DMS79 treated with DMSO at 0.1 percent for 48 hours (cell line): ENCODE measurements at regions not wholly inside any gene's neighbourhood (a gene's known extent, or its start where the extent isn't known, plus 50 kb on each side); places are given as distances from the start of the nearest gene placed in this dataset.
"Not testable (repeated sequence)": the region's sequence is repeated elsewhere in the genome, so short reads cannot be mapped to it uniquely, and the experiment has no call there.

Experiments
- DNase-seq: peaks from one replicate; lab custom pipeline; 2025; lab: John Stamatoyannopoulos, UW

DNA sequence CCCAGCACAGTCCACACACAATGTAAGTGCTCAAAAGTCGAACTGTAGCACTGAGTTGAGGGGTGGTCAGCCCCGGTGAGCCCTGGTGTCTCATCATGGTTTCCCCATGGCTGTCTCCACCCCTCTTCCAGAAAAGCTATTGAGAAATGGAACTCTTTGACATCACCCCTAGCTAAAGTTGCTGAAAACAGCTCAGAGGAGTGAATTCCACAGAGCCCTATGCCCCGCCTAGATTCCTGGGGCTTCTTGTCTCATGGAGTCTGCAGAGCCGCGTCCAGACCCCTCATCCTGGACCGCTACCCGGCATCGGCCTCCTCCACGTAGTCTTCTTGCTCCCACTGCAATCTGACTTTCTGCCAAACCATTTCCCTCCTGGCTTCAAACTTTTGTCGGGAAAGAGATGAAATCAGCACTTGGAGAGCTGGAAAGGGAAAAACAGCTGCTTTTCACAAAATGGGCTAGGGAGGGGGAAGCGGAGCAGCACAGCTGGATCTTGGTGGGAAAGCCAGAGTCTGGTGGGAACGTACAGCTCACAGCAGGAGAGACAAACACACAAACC lies 132.2 kb downstream of the SNX5 start:
- DNase-seq, result no peak

DNA sequence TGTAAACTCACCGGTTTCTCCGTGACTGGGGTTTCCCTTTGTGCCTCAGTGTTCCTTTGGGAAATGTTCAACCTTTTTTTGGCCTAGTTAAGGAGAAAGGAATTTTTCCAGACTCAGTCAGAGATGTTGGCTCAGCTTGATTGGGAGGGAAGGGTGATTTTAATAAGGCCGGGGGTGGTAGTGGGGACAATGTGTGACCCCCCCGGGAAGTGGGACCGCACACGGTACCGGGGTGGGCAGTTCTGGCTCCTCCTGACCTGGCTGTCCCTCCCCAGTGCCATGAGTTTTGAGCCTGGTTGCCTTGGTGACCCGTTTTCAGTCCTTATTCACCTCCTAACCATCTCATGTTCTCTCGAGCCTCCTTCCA lies 132.7 kb downstream of the SNX5 start:
- DNase-seq, result no peak

DNA sequence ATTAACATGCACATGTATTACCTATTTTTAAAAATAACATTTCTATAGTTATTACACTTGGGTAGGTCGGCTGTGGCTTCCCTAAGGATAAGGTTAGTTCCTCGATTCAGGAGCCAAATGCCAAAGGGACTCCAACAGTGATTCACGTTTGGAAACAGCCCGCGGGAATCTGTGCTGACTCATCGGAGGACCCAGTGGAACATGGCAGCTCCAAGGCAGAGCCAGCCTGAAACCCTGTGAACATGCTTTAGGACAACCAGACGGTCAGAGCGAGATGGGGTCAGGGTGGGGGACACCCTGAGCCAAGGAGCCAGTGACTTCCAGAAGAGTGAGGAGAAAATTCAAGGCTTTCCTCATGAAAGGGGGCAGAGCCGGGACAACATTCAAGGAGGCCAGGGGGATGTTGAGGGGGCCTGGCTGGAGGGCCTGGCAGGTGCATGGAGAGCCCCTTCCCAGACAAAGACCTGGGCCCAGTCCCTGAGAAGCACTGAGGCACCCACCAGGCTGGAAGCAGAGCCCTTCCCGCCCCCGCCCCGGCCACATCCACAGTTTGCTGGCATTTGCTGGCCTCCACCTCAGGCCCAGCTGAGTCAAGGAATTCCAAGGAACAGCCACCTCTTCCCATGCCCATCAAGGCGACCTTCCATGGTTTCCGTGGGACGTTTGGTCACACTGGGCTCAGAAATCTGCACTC lies 133.2 kb downstream of the SNX5 start:
- no peak for DNase-seq

DNA sequence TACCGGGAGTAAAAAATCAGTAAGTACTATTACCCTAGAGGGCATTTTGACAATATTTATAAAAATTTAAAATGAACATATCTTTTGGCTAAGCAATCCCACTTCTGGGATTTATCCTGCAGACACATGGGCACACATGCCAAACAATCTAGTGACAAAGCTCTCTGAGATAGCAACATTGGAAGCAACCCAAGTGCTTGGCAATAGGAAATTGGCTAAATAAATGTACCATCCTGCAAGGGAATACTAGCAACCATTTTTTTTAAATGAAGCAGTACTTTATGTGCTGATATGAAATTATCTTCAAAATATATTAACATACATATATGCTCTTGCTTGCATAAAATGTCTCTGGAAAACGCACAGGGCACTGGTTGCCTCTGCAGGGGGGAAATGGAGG lies 133.8 kb downstream of the SNX5 start:
- no peak for DNase-seq

DNA sequence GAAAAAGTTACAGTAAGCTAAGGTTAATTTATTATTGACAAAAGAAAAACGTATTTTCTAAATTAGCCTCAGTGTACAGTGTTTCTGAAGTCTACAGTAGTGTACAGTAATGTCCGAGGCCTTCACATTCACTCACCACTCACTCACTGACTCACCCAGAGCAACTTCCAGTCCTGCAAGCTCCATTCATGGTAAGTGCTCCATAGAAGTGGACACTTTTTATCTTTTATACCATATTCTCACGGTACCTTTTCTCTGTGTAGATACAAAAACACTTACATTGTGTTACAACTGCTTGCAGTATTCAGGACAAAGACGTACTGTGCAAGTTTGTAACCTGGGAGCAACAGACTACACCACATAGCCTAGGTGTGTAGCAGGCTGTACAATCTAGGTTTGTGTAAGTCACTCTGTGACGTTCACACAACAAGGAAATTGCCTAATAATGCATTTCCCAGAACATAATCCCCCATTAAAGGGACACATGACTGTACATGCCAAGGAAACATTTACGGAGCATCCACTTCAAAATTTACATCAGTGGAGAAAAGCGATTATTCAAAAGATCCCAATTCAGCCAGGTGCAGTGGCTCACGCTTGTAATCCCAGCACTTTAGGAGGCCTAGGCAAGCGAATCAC lies 133.4 kb downstream of the BANF2 start:
- DNase-seq, result no peak

DNA sequence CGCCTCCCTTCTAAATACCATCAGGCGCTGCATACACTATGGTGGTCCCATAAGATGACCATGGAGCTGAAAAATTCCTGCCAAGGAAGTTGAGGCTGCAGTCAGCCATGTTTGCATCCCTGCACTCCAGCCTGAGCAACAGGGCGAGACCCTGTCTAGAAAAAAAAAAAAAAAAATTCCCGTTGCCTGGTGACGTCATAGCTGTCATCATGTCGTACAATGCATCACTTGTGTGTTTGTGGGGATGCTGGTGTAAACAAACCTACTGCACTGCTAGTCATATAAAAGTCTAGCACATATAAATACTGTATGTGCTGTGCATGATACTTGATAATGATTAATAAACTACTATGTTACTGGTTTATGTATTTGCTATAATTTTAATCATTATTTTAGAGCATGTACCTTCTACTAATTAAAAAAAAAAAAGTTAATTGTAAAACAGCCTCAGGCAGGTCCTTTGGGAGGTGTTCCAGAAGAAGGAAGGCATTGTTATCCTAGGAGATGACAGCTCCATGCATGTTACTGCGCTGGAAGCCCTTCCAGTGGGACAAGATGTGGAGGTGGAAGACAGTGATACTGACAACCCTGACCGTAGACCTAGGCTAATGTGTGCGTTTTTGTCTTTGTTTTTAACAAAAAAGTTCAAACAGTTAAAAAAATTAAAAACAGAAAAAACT lies 132.6 kb downstream of the BANF2 start:
- DNase-seq, result no peak

DNA sequence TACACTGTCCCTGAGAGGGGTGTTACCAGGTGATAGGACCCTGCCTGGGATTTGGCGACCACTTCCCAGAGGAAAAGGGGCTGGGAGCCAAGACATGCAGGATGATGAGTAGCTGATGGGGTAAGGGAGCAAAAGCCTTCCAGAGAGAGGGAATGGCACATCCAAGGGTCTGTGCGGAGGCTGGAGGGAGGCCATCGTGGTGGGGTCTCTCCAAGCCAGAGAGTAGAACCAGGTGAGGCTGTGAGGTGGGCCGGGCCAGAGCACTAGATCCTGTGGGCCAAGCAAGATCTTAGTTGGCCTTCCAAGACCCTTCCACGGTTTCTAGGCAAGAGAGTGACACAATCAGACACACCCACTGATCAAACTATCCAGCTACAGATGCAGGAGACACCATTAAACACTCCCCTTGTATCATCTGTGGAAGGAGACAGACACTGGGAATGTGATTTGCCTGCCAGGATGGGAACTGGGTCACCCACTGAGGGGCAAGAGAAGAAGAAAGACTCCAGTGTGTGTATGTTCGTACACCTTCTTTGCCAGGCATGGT lies 128.9 kb downstream of the BANF2 start:
- no peak for DNase-seq

DNA sequence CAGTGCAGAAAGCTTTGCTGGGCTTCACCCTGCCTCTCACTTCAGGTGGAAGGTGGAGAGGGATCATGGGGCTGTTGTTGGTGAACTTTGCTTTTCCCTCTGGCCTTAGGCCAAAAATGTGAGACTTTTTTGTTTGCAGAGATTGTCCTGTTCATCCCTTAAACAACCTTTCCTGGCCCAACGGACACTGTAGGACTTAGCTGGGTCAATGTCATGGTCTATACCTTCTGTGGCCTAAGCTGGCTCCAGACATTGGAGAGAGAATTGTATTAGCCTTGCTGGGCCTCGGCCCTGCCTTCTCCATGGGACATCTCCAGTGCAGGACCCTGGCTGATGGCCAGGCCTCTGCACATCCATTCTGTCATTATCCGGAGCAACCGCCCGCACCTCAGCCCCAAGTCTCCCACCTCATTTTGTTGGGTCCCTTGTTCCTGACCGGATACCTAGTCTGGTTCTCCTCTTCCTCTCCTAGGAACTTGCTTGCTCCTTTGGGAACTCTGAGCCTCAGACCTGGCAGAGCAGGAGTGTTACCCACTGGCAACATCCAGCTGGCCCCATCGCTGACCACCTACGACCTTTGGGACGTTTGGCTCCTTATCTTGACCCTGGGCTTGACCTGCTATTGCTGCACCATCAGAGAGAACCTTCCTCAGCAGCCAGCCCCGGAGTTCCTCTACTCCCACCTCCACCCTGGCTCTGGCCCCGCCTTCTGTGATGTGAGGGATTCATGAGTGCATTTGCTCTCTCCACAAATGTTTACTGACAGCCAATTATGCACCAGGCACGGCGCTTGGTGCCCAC lies 128.2 kb downstream of the BANF2 start:
- no peak for DNase-seq

DNA sequence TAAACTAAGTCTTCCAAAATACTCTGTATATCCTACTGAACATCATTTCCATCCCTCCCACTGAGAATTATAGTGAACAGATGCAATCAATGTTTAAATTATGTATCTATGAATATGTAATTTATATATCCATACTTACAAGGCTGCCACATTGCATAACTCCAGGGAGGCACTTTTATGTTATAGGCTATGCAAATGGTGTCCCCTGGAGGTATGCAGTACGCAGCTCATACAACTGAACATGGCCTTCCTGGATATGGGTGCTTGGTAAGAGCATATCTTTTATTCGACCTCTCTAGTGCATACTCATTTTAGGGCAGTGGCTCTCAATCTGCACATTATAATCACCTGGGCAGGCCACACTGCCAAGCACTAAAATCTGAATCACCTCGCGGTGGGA lies 127.3 kb downstream of the BANF2 start:
- DNase-seq, result no peak

DNA sequence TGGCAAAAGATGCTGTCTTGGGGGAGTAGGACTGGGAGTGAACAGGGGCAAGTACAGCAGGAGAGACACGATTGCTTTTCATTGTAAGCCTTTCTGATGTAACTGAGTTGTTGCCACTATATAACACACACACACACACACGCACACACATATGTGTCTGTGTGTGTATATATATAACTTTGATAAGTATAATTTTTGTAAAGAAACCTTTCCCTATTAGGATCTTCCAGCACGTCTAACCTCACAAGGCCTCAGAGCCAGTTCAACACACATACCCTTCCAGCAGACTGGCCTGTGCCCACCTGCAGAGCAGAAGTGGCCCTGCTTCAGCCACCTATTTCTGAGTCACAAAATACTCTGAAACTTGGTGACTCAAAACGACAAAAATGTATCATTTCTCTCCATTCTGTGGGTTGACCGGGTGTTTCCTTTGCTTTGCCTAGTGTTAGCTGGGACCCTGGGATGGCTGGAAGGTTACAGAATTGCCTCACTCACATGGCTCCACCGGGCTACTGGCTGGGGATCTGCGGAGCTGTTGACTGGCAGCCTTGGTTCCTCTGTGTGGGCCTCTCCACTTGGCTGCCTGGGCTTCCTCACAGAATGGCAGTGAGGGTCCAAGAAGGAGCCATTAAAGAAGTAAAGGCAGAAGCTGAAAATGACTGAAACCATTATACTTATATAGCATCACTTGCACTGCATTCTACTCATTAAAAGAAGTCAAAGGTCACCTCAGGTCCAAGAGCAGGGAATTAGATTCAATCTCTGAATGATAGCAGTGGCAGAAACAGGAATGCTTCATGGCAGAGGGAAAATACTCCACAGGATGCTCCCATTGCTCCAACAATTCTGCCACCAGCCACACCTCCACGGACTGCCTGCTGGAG lies 126.4 kb downstream of the BANF2 start:
- DNase-seq, result no peak

DNA sequence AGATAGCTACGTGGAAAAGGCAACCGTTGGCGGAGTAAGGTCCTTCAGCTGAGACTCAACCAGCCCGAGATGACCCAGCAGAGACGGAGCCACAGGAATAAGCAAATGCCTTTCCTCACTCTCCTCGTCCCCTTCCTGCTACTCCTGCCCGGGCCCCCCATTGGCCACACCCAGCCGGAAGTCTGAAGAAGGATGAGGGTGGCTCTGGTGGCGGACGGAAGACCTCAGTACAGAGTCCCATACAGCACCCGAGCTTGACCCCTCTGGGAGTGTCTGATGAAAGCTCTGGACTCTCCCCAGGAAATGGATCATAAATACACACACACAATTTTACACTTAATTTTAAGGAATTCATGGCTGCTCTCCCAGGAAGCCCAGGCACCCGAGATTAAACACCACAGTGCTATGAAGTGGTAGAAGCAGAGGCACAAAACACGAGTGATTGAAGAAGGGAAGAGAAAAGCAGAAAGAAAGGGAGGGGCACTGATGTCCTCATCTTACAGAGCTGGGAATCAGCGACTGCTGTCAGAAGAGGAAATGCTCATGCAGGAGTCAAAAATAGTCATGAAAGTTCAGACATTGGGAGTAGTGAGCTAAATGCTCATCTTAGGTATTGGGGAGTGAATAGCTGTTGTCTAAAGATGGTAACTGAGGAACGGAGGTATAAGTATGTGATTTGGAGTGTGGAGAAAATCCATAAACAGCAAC lies 125.6 kb downstream of the BANF2 start:
- no peak for DNase-seq

DNA sequence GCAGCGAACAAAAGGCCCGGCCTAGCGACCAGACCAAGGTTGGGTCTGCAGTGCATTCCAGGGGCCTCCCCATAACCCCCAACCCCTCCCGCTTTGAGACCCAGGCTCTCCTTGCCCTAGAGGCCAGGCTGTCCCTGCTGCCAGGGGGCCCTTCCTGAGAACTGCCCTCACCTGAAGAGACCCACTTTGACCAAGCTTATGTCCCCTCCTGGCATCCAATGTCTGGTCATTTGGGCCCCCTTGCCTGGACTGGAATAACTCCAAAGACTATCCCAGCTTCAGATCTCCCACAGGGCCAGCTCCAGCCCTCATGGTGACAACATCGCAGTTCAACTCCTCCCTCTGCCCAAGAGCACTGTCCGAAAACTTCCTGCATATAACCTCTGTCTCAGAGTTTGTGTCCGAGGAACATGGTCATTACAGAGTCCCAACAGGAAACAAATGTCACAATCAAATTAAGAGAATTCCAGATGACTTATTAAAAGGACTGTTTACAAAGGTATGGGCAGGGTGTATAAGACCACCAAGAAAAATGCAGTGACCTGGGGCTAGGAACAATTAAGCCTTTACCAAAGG lies 125.0 kb downstream of the BANF2 start:
- no peak for DNase-seq

DNA sequence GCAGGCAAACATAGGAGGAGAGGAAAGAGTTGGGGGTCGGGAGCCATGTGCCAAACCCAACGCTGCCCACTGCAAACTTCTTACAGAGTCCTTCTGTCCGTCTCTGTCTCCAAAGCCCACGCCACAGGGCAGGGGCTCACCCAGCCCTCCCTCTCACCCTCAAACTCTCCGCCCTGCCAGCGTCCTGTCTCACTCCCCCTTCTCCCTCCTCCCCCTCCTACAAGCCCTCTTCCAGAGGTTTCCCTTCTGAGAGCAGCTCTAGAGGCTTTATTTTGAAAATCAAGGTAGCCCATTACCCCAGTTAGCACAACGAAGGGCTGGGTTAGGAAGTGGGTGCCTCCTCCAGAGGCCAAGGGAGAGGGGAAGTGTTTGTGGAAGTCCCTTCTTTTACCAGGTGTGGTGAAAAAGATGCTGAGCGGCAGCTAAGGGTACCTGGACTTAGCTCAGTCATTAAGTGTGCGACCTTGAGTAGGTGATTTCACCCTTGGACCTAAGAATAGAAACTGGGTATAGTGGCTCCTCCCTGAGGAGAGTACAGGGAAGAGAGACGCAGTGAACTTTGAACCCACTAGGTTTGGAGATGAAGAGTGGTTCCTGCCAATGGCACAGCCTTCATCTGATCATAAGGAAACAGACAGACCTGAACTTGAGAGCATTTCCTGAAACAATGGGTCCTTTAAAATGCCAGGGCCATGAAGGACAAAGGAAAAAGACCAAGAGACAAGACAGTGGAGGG lies 123.8 kb downstream of the BANF2 start:
- DNase-seq, result no peak

DNA sequence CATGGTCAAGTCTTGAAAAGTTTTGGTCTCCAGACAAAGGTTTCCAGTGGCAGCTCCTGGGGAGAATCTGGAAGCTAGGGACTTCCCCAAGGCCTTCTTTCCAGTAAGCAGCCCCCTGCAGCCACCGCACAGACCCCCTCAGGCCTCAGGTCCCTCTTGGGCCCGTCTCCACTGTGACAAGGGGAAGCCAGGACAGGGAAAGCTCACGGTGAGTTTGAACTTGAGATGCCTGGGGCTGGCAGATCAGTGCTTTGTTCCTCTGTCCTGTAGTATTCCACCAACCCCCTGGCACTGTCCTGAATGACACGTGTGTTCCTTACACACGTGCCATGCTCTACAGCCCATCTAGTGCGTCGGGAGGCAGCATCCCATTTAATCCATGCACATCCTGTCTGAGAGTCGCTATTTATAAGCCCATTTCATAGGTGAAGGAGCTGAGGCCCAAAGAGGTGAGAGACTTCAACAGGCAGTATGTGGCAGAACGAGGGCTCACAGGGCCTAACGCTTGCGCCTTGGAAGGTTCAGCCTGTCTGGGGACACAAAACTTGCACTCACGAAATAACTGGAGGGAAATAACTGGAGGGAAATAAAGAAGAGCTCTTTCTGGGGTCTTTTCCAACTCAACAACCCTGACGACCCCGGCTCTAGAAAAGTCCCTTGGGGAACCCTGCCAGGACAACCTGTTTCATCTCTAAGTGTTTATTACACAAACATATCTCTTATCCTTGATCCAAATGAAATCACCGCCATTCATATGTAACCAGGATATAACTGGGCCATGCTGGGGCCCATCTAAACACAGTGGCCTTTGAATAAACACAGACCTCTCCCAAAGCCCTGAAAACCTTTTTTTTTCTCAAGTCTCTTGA lies 123.0 kb downstream of the BANF2 start:
- DNase-seq, result no peak

DNA sequence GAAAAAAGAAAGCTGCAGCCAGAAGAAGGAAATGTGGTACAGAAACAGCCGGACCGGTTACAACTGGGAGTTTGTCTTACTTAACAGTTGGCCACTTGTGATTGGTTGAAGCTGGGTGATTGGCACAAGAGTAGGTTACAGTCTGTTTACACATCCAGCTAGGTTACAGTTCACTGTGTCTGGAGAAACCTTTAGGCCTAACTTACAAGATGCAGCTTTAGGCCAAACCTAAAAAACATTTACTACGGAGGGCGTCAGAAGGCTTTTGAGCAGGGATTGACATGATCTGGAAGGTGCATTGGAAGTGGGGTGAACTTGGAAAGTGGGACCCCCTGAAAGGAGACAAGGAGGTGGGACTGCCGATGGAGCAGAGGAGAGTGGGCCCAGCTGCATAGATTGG lies 122.3 kb downstream of the BANF2 start:
- no peak for DNase-seq

DNA sequence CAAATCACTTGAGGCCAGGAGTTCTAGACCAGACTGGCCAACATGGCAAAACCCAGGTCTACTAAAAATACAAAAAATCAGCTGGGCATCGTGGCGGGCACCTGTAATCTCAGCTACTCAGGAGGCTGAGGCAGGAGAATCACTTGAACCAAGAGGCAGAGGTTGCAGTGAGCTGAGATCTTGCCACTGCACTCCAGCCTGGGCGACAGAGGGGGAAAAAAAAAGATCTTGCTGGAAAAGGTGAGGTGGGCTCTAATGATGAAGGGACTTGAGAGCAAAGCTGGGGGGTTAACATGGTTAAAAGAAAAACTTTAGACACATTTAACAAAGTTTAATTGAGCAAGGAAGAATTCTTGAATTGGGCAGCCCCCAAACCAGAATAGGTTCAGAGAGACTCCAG lies 121.8 kb downstream of the BANF2 start:
- not testable (repeated sequence) for DNase-seq

DNA sequence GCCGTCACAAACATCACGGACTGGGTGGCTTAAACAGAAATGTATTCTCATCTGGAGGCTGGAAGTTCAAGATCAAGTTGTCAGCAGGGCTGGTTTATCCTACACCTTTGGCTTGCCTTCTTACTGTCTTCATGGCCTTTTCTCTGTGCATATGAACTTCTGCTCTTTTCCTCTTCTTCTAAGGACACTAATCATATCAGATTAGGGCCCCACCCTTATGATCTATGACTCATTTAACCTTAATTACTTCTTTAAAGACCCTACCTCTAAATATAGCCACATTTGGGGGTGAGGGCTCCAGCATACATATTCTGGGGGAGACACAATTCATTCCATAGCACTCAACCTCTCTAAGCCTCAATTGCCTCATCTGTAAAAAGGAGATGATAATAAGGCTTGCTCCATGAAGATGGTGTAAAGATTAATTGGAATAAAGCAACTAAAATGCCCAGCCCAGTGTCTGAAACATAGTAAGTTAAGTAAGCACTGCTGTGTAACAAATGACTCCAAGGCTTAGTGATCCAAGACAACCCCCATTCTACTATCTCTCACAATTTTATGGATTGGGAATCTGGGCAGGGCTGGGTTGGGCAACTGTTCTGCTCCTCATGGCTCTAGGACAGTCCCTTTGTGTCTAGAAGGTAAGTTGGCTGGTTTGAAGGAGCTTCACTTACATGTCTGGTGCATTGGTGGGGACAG lies 119.8 kb downstream of the BANF2 start:
- DNase-seq, result no peak

DNA sequence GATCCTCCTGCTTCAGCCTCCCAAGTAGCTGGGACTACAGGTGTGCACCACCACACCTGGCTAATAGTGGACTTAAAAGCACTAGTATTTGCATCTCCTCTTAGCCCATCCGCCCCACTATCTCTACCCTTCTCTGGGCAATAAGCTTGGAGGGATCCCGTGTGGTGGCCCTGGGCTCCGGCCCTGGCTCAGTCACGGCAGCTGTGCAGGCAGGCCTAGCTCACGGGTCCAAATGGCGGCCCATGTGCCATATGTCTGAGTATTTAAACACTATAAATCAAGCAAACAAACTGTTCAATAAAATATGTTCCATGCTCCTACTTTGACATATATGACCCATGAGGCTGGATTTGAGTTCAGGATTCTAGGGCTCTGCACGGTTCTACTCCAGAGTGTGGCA lies 118.4 kb downstream of the BANF2 start:
- no peak for DNase-seq
